Liver (tissue), 3 donors: ENCODE measurements at regions not wholly inside any gene's neighbourhood (a gene's known extent, or its start where the extent isn't known, plus 50 kb on each side); places are given as distances from the start of the nearest gene placed in this dataset.

Source experiments
- EGR1 ChIP-seq, 2 donors: IDR thresholded peaks; 2 replicates each; pipeline ENCODE4 v1.6.1; 2016 to 2018; ENCODE audit warnings: antibody characterized with exemption in 2 of 2, low read depth in 2 of 2
- RXRA ChIP-seq, 2 donors: IDR thresholded peaks; 2 replicates each; pipeline ENCODE4 v1.6.1; 2017 to 2018; ENCODE audit warnings: antibody characterized with exemption in 2 of 2, mild to moderate bottlenecking in 1 of 2
- TF ChIP-seq, protein P1 (sequence below): fragments of 150-350 bp; IDR thresholded peaks from 2 replicates; pipeline ENCODE4 v1.5.1; 2017; ENCODE audit warnings: improper control_type of control experiment, low read depth, low read length; ENCODE audit not compliant: missing input control
- donor health status: healthy.
- donor health status: healthy.

DNA sequence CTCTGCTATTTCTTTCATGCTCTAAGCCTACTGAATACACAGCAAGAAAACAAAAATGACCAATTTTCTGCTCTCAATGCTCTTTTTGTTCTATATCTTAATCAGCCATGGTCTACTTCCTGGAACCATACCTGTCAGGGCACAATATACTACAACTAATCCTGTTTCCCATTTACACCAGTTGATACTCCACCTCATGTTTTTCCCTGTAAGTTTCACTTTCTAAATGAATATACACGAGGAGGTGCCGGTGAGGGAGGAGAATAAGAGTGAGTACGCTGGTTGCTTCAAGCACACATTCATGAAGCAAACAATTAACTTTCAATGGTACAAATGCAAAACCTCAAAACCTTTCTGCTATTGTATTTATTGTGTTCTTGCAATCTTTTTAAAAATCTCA is 443.1 kb upstream of the ID4 start:
- TF ChIP-seq EGR1 (IDR thresholded peaks at IDR 0.05; ENCODE audit: low read depth in 2 of 2) (no peak), RXRA (IDR thresholded peaks at IDR 0.05) (no peak)
- TF ChIP-seq, protein P1, sequence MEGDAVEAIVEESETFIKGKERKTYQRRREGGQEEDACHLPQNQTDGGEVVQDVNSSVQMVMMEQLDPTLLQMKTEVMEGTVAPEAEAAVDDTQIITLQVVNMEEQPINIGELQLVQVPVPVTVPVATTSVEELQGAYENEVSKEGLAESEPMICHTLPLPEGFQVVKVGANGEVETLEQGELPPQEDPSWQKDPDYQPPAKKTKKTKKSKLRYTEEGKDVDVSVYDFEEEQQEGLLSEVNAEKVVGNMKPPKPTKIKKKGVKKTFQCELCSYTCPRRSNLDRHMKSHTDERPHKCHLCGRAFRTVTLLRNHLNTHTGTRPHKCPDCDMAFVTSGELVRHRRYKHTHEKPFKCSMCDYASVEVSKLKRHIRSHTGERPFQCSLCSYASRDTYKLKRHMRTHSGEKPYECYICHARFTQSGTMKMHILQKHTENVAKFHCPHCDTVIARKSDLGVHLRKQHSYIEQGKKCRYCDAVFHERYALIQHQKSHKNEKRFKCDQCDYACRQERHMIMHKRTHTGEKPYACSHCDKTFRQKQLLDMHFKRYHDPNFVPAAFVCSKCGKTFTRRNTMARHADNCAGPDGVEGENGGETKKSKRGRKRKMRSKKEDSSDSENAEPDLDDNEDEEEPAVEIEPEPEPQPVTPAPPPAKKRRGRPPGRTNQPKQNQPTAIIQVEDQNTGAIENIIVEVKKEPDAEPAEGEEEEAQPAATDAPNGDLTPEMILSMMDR = no peak
